NOMO-1 treated with dmso at 0.1 percent for 144 hours (cell line): ENCODE measurements at regions not wholly inside any gene's neighbourhood (a gene's known extent, or its start where the extent isn't known, plus 50 kb on each side); places are given as distances from the start of the nearest gene placed in this dataset.
A peak's percentile ranks its signal among the peaks of the same experiment; 100 is the strongest.

Source experiments
- DNase-seq: peaks from one replicate; lab custom pipeline; 2025; ENCODE audit not compliant: unreplicated experiment; lab: John Stamatoyannopoulos, UW

GRCh38 chr1:69292833-69293232, 274.9 kb upstream of the LRRC7 start:
- DNase-seq = no peak

GRCh38 chr1:69294171-69294570, 273.6 kb upstream of the LRRC7 start:
- DNase-seq = no peak

GRCh38 chr1:69295265-69295664, 272.5 kb upstream of the LRRC7 start:
- no peak for DNase-seq

- DNase-seq = no peak
These were observed 262.1 kb upstream of the LRRC7 start for GRCh38 chr1:69305621-69306020.

GRCh38 chr1:69312055-69312732, 255.5 kb upstream of the LRRC7 start:
- no peak for DNase-seq

- DNase-seq = no peak
These were observed 254.6 kb upstream of the LRRC7 start for GRCh38 chr1:69313118-69313517.

- DNase-seq = no peak
These were observed 252.3 kb upstream of the LRRC7 start for GRCh38 chr1:69315416-69315815.

- no peak for DNase-seq
These were observed 251.9 kb upstream of the LRRC7 start for GRCh38 chr1:69315823-69316222.

- DNase-seq = no peak
These were observed 248.4 kb upstream of the LRRC7 start for GRCh38 chr1:69319287-69319686.

- DNase-seq = peak; percentile 5
These were observed 246.9 kb upstream of the LRRC7 start for GRCh38 chr1:69320757-69321211.

- no peak for DNase-seq
These were observed 246.4 kb upstream of the LRRC7 start for GRCh38 chr1:69321311-69321710.

- no peak for DNase-seq
These were observed 239.5 kb upstream of the LRRC7 start for GRCh38 chr1:69328186-69328585.

GRCh38 chr1:69363236-69363635, 204.5 kb upstream of the LRRC7 start:
- DNase-seq = no peak

GRCh38 chr1:69373520-69373919, 194.2 kb upstream of the LRRC7 start:
- DNase-seq = no peak

- DNase-seq = no peak
These were observed 191.3 kb upstream of the LRRC7 start for GRCh38 chr1:69376408-69376807.

GRCh38 chr1:69377507-69377906, 190.2 kb upstream of the LRRC7 start:
- no peak for DNase-seq

GRCh38 chr1:69388044-69388443, 179.7 kb upstream of the LRRC7 start:
- DNase-seq = no peak

- no peak for DNase-seq
These were observed 167.6 kb upstream of the LRRC7 start for GRCh38 chr1:69400128-69400527.

- no peak for DNase-seq
These were observed 165.8 kb upstream of the LRRC7 start for GRCh38 chr1:69401879-69402278.

- no peak for DNase-seq
These were observed 163.9 kb upstream of the LRRC7 start for GRCh38 chr1:69403756-69404320.

GRCh38 chr1:69404486-69404885, 163.2 kb upstream of the LRRC7 start:
- DNase-seq = no peak

GRCh38 chr1:69406244-69406643, 161.5 kb upstream of the LRRC7 start:
- no peak for DNase-seq
